ENCODE measurements at regions not wholly inside any gene's neighbourhood (a gene's known extent, or its start where the extent isn't known, plus 50 kb on each side); places are given as distances from the start of the nearest gene placed in this dataset.

DNA sequence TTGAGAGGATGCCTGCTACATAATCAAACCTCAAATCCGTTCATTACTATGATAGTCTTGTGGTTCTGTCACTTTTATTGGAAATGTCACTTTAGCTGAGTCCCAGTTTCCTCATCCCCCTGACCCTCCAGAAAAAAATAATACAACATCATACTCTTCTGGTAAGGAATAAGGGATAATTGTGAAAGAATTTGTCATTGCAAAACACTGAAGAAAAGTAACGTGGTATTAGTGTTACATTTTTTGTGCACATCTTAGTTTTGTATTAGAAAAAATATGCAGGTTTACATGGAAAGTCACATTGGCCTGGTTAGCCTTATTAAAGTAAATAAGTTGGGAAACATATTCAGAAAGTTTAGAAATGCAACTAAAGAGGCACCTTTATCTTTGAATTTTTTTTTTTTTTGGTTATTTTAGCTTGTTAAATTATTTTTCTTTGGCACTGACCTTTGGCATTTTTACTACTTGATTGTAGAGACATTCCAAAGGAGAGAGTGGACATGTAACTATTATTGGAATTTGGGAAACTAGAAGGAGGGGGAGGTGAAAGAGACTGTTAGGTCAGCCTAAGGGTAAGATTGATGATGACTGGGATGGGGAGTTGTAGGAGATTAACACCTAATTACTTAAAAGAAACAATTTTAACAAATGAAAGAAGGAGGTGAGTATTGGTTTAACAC, 462.2 kb upstream of the RARB start:
- H3K4me3 ChIP-seq (ENCODE audit: low read length), result no peak overlapping the region
- H3K27ac ChIP-seq (ENCODE audit: low read length), result no peak overlapping the region
- H2AFZ ChIP-seq (ENCODE audit: low read length), result no peak overlapping the region
- no peaks in the 10 kb centered on the region for H3K9me3 ChIP-seq (replicated peaks; ENCODE audit: insufficient read depth, low read length)
- no peaks in the 10 kb centered on the region for H3K4me1 ChIP-seq (ENCODE audit: low read length)
- H3K9ac ChIP-seq (ENCODE audit: low read length), result no peak overlapping the region
- H3K4me2 ChIP-seq (ENCODE audit: low read depth, low read length), result no peak overlapping the region
- H3K79me2 ChIP-seq (ENCODE audit: low read length), result no peaks in the 10 kb centered on the region
- no peaks in the 10 kb centered on the region for H3K9me2 ChIP-seq (replicated peaks; ENCODE audit: insufficient read depth, low read length)
- H3K36me3 ChIP-seq (replicated peaks; ENCODE audit: insufficient read depth, low read length), result no peaks in the 10 kb centered on the region
- TF ChIP-seq EZH2 (optimal IDR thresholded peaks at IDR 0.05; ENCODE audit: low read depth, low read length) (no peak), EZH2phosphoT487 (IDR thresholded peaks at IDR 0.05; ENCODE audit: low read length) (no peak)
- TF ChIP-seq, protein P1, sequence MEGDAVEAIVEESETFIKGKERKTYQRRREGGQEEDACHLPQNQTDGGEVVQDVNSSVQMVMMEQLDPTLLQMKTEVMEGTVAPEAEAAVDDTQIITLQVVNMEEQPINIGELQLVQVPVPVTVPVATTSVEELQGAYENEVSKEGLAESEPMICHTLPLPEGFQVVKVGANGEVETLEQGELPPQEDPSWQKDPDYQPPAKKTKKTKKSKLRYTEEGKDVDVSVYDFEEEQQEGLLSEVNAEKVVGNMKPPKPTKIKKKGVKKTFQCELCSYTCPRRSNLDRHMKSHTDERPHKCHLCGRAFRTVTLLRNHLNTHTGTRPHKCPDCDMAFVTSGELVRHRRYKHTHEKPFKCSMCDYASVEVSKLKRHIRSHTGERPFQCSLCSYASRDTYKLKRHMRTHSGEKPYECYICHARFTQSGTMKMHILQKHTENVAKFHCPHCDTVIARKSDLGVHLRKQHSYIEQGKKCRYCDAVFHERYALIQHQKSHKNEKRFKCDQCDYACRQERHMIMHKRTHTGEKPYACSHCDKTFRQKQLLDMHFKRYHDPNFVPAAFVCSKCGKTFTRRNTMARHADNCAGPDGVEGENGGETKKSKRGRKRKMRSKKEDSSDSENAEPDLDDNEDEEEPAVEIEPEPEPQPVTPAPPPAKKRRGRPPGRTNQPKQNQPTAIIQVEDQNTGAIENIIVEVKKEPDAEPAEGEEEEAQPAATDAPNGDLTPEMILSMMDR (IDR thresholded peaks at IDR 0.05; ENCODE audit: low read length), result no peak
- DNase-seq, result no peak
- H3K27me3 ChIP-seq (replicated peaks; ENCODE audit: insufficient read depth, low read length), result no peaks in the 10 kb centered on the region
- no peaks in the 10 kb centered on the region for H4K20me1 ChIP-seq (ENCODE audit: insufficient read depth, low read length)
- no peaks in the 10 kb centered on the region for H3F3A ChIP-seq (ENCODE audit: insufficient read depth, low read length)

DNA sequence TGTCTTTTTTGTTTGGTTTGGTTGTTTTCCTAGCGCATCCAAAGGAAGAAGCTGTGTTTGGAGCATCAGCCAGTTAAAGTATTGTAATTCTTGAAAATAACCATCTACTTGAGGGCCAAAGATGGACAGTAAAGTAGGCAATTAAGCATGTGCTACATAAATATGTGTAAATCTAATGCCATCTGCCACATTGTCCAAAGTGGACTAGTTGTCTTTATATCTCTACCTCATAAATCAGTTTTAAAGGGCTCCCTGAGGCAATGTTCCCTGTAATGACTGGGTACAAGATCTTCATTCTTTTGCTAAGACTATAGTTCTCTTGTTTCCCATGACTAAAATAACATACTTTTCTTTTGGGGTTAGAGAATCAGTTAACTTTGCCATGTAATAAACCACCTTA, 460.0 kb upstream of the RARB start:
- H3K27ac ChIP-seq (ENCODE audit: low read length), result no peak overlapping the region
- H3K27me3 ChIP-seq (replicated peaks; ENCODE audit: insufficient read depth, low read length), result no peaks in the 10 kb centered on the region
- no peaks in the 10 kb centered on the region for H3K36me3 ChIP-seq (replicated peaks; ENCODE audit: insufficient read depth, low read length)
- no peaks in the 10 kb centered on the region for H3K4me1 ChIP-seq (ENCODE audit: low read length)
- no peaks in the 10 kb centered on the region for H3K9me3 ChIP-seq (replicated peaks; ENCODE audit: insufficient read depth, low read length)
- no peaks in the 10 kb centered on the region for H3K79me2 ChIP-seq (ENCODE audit: low read length)
- no peak overlapping the region for H2AFZ ChIP-seq (ENCODE audit: low read length)
- DNase-seq, result no peak
- no peak overlapping the region for H3K4me2 ChIP-seq (ENCODE audit: low read depth, low read length)
- H3K9me2 ChIP-seq (replicated peaks; ENCODE audit: insufficient read depth, low read length), result no peaks in the 10 kb centered on the region
- no peak for TF ChIP-seq EZH2 (optimal IDR thresholded peaks at IDR 0.05; ENCODE audit: low read depth, low read length)
- TF ChIP-seq, protein P1 (IDR thresholded peaks at IDR 0.05; ENCODE audit: low read length), result no peak
- TF ChIP-seq EZH2phosphoT487 (IDR thresholded peaks at IDR 0.05; ENCODE audit: low read length), result no peak
- no peaks in the 10 kb centered on the region for H4K20me1 ChIP-seq (ENCODE audit: insufficient read depth, low read length)
- no peak overlapping the region for H3K4me3 ChIP-seq (ENCODE audit: low read length)
- no peak overlapping the region for H3K9ac ChIP-seq (ENCODE audit: low read length)
- H3F3A ChIP-seq (ENCODE audit: insufficient read depth, low read length), result no peaks in the 10 kb centered on the region

DNA sequence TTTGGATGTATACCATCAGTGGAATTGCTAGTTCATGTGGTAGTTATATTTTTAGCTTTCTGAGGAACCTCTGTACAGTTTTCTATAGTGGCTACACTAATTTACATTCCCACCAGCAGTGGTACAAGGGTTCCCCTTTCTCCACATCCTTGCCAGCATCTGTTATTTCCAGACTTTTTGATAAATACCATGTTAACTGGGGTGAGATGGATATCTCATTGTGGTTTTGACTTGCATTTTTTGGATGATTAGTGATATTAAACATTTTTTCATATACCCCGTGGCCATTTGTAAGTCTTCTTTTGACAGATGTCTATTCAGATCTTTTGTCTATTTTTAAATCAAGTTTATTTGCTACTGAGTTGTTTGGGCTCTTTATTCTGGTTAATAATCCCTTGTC, 455.6 kb upstream of the RARB start:
- H3K36me3 ChIP-seq (replicated peaks; ENCODE audit: insufficient read depth, low read length), result no peaks in the 10 kb centered on the region
- H3K27me3 ChIP-seq (replicated peaks; ENCODE audit: insufficient read depth, low read length), result no peaks in the 10 kb centered on the region
- DNase-seq, result no peak
- no peaks in the 10 kb centered on the region for H3K4me1 ChIP-seq (ENCODE audit: low read length)
- H3K9me2 ChIP-seq (replicated peaks; ENCODE audit: insufficient read depth, low read length), result no peaks in the 10 kb centered on the region
- no peaks in the 10 kb centered on the region for H4K20me1 ChIP-seq (ENCODE audit: insufficient read depth, low read length)
- no peaks in the 10 kb centered on the region for H3K9me3 ChIP-seq (replicated peaks; ENCODE audit: insufficient read depth, low read length)
- no peaks in the 10 kb centered on the region for H3K79me2 ChIP-seq (ENCODE audit: low read length)
- no peak overlapping the region for H3K4me3 ChIP-seq (ENCODE audit: low read length)
- no peak overlapping the region for H3K4me2 ChIP-seq (ENCODE audit: low read depth, low read length)
- TF ChIP-seq, protein P1 (IDR thresholded peaks at IDR 0.05; ENCODE audit: low read length), result no peak
- no peak for TF ChIP-seq EZH2phosphoT487 (IDR thresholded peaks at IDR 0.05; ENCODE audit: low read length)
- no peak for TF ChIP-seq EZH2 (optimal IDR thresholded peaks at IDR 0.05; ENCODE audit: low read depth, low read length)
- H3F3A ChIP-seq (ENCODE audit: insufficient read depth, low read length), result no peaks in the 10 kb centered on the region
- H2AFZ ChIP-seq (ENCODE audit: low read length), result no peak overlapping the region
- H3K9ac ChIP-seq (ENCODE audit: low read length), result no peak overlapping the region
- no peak overlapping the region for H3K27ac ChIP-seq (ENCODE audit: low read length)
